ENCODE measurements at regions not wholly inside any gene's neighbourhood (a gene's known extent, or its start where the extent isn't known, plus 50 kb on each side); places are given as distances from the start of the nearest gene placed in this dataset.

DNA sequence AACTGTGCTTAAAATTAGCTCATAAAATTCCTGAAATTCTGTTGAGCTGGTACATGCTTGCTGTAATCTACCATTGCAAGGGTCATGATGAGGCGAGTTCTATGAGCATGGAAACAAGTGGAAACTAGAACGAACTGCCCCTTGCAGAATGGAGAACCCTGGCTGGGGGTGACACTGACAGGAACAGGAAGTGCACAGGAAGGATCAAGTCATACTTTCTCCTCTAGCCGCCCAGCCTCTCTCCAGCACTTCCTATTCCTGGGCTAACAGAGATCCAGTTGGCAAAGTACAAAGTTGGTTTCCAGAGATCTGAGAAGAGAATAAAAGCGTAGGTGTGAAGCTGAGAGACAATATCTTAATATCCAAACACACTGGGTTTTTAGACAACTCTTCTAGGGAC is 414.2 kb upstream of the PODXL start:
- Histone ChIP-seq H3K36me3 (ENCODE audit: control insufficient read depth in 2 of 2, extremely low read depth in 1 of 2, insufficient read depth in 2 of 2, low read length in 2 of 2) (no peaks in the 10 kb centered on the region), H4K20me1 (replicated peaks; ENCODE audit: control insufficient read depth, extremely low read depth, insufficient read depth, low read length) (no peaks in the 10 kb centered on the region), H3K27ac (ENCODE audit: insufficient read depth, low read depth, low read length) (no peak overlapping the region), H3K4me3 (replicated peaks in 1 of 3; ENCODE audit: insufficient read depth in 1 of 3, low read depth in 1 of 3, low read length in 3 of 3) (no peak overlapping the region), H3K4me1 (ENCODE audit: control insufficient read depth, extremely low read depth, insufficient read depth, low read length) (peaks cover 6% of the 10 kb centered on the region), H3K4me2 (ENCODE audit: insufficient read depth, low read length) (no peak overlapping the region), H3K27me3 (ENCODE audit: control insufficient read depth in 2 of 2, insufficient read depth in 2 of 2, low read length in 2 of 2) (peaks cover 0 to 3% of the 10 kb centered on the region in 2 experiments), H3K9me3 (replicated peaks; ENCODE audit: control insufficient read depth, insufficient read depth, low read length) (no peaks in the 10 kb centered on the region), H2AFZ (ENCODE audit: low read depth, low read length) (no peak overlapping the region), H3K9me1 (replicated peaks; ENCODE audit: control insufficient read depth, extremely low read depth, insufficient read depth, low read length) (no peaks in the 10 kb centered on the region), H3K79me2 (ENCODE audit: control insufficient read depth, insufficient read depth, low read length) (no peaks in the 10 kb centered on the region), H3K9ac (replicated peaks; ENCODE audit: extremely low read depth, insufficient read depth, low read length) (no peak overlapping the region)
- ChIA-PET CTCF (interaction anchor here (1.4 to 1.6 kb wide), 2 partner anchors 25 to 111 kb away, joined by 4 read pairs; no protein-coding TSS in a partner anchor), POLR2A (no interaction called here)
- DNase-seq (ENCODE audit: low read depth, low spot score) (peak; percentile 17), FAIRE-seq (peak; percentile 83)
- no TSS peak for BruUV-seq (replicated peaks)
- dilution Hi-C loops (cut with MboI; ENCODE audit: extremely low pct_ligation_motif_present, low sequenced_read_pairs), result no loop called here
- intact Hi-C loops (cut with micrococcal nuclease), result no loop called here
- TF ChIP-seq, protein P1, sequence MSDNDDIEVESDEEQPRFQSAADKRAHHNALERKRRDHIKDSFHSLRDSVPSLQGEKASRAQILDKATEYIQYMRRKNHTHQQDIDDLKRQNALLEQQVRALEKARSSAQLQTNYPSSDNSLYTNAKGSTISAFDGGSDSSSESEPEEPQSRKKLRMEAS (IDR thresholded peaks at IDR 0.05; ENCODE audit: insufficient read depth, insufficient read length), result no peak
- TF ChIP-seq POLR2A (IDR thresholded peaks at IDR 0.05; ENCODE audit: low read depth, low read length) (no peak), JUN (IDR thresholded peaks at IDR 0.05; ENCODE audit: borderline replicate concordance, insufficient read depth, insufficient read length, low read depth) (no peak), GATA2 (IDR thresholded peaks at IDR 0.05; ENCODE audit: insufficient read depth, insufficient read length, low read depth, low read length) (no peak), POLR2AphosphoS5 (IDR thresholded peaks at IDR 0.05; ENCODE audit: insufficient read depth, low read depth, low read length) (no peak), MYC (IDR thresholded peaks at IDR 0.05; ENCODE audit: low read depth, low read length) (no peak), FOS (IDR thresholded peaks at IDR 0.05; ENCODE audit: borderline replicate concordance, insufficient read depth, low read length) (no peak), EZH2 (IDR thresholded peaks at IDR 0.05; ENCODE audit: borderline replicate concordance, low read depth, low read length, severe bottlenecking) (no peak)
- TF ChIP-seq, protein P2, sequence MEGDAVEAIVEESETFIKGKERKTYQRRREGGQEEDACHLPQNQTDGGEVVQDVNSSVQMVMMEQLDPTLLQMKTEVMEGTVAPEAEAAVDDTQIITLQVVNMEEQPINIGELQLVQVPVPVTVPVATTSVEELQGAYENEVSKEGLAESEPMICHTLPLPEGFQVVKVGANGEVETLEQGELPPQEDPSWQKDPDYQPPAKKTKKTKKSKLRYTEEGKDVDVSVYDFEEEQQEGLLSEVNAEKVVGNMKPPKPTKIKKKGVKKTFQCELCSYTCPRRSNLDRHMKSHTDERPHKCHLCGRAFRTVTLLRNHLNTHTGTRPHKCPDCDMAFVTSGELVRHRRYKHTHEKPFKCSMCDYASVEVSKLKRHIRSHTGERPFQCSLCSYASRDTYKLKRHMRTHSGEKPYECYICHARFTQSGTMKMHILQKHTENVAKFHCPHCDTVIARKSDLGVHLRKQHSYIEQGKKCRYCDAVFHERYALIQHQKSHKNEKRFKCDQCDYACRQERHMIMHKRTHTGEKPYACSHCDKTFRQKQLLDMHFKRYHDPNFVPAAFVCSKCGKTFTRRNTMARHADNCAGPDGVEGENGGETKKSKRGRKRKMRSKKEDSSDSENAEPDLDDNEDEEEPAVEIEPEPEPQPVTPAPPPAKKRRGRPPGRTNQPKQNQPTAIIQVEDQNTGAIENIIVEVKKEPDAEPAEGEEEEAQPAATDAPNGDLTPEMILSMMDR (IDR thresholded peaks at IDR 0.05; ENCODE audit: extremely low read depth in 1 of 2, insufficient read depth in 1 of 2, low read depth in 1 of 2, low read length in 2 of 2), result no peak
